ENCODE measurements at regions not wholly inside any gene's neighbourhood (a gene's known extent, or its start where the extent isn't known, plus 50 kb on each side); places are given as distances from the start of the nearest gene placed in this dataset.

- TF ChIP-seq POLR2AphosphoS5 (IDR thresholded peaks at IDR 0.05) (no peak), CTCF (IDR thresholded peaks at IDR 0.05 in 8 of 11, conservative IDR thresholded peaks at IDR 0.05 in 3 of 11) (no peak)
These were observed 1074.7 kb downstream of the SORCS1 start for GRCh38 chr10:106089855-106090254.

Data from spleen (tissue), 7 donors.